K562 (cell line): ENCODE measurements at regions not wholly inside any gene's neighbourhood (a gene's known extent, or its start where the extent isn't known, plus 50 kb on each side); places are given as distances from the start of the nearest gene placed in this dataset.

Source experiments
- ATAC-seq: fragments of 200-7000 bp; cut with Tn5 transposase; 3 replicates; pipeline ENCODE4 v1.9.1; 2020; ENCODE audit warnings: moderate library complexity
- BruUV-seq: library from RNA; stranded (reverse); fragments of 400-500 nt; replicated peaks from 2 replicates; lab custom pipeline; 2021; lab: Mats Ljungman, UMichigan
- CTCF ChIA-PET: fragments of 300-600 bp; formaldehyde crosslinking; extraction: SDS; loops from one replicate; lab custom pipeline; 2021; ENCODE audit warnings: low intra/inter-chr PET ratio; lab: Yijun Ruan, JAX
- POLR2A ChIA-PET: fragments of 300-600, 350-650 bp; sonication (Branson Sonifier 250); formaldehyde crosslinking; extraction: SDS; loops from one replicate; lab custom pipeline; 2021; ENCODE audit warnings: antibody characterized with exemption, inconsistent platforms; lab: Yijun Ruan, JAX
- DNase-seq, 4 experiments: peaks; one replicate each; pipeline versions ENCODE4 v3.0.0 to v3.0.0-alpha.2; 2011 to 2018; ENCODE audit warnings: low spot score in 3 of 4, mixed read lengths in 3 of 4; ENCODE audit errors: extremely low read depth in 1 of 4
- FAIRE-seq: peaks from 2 replicates; lab custom pipeline; 2011; peaks lifted over from hg19 to GRCh38; lab: Jason Lieb, UNC
- H2AFZ ChIP-seq: 2 replicates; pipeline ENCODE4 v1.6.0; 2011; ENCODE audit warnings: low read depth, low read length, control low read depth, inconsistent platforms
- H3K27ac ChIP-seq: fragments of 200-600 bp; 3 replicates; pipeline ENCODE4 v1.8.0; 2011; ENCODE audit warnings: low read depth, mild to moderate bottlenecking, control low read depth, inconsistent platforms, low read length, moderate library complexity, mixed read lengths; ENCODE audit errors: extremely low read depth
- H3K27me3 ChIP-seq, 2 experiments: fragments of 300-600 bp in 1 of 2; 2 replicates in 1 of 2; 3 replicates in 1 of 2; pipeline versions ENCODE4 v1.6.0 to v1.8.0; 2011; ENCODE audit warnings: inconsistent platforms in 2 of 2, low read length in 2 of 2, mild to moderate bottlenecking in 1 of 2, mixed read lengths in 1 of 2, moderate library complexity in 1 of 2; ENCODE audit not compliant: control insufficient read depth in 2 of 2, insufficient read depth in 2 of 2
- H3K36me3 ChIP-seq: fragments of 300-600 bp; 3 replicates; pipeline ENCODE4 v1.8.0; 2011; ENCODE audit warnings: mild to moderate bottlenecking, low read length, inconsistent platforms; ENCODE audit not compliant: control insufficient read depth, insufficient read depth
- H3K4me1 ChIP-seq, 2 experiments: fragments of 200-600 bp in 1 of 2; replicated peaks in 1 of 2; 2 replicates in 1 of 2; 3 replicates in 1 of 2; pipeline versions ENCODE4 v1.5.1 to v1.8.0; 2011; ENCODE audit warnings: inconsistent platforms in 2 of 2, low read length in 2 of 2, mild to moderate bottlenecking in 1 of 2, mixed read lengths in 1 of 2, moderate library complexity in 1 of 2; ENCODE audit not compliant: control insufficient read depth in 2 of 2, insufficient read depth in 2 of 2
- H3K4me2 ChIP-seq: 2 replicates; pipeline ENCODE4 v1.6.1; 2011; ENCODE audit warnings: low read length, control low read depth, inconsistent platforms, mixed read lengths; ENCODE audit not compliant: insufficient read depth
- H3K4me3 ChIP-seq: fragments of 200-600 bp; sonication (generic), shearing (Covaris generic); 2 replicates; pipeline ENCODE4 v1.5.1; 2016; ENCODE audit warnings: control low read depth, inconsistent platforms
- H3K79me2 ChIP-seq: fragments of 200-600 bp; 3 replicates; pipeline ENCODE4 v1.8.0; 2011; ENCODE audit warnings: low read length, inconsistent platforms; ENCODE audit not compliant: control insufficient read depth, insufficient read depth
- H3K9ac ChIP-seq, 2 experiments: 2 replicates each; pipeline versions ENCODE4 v1.6.0 to v1.6.1; 2011; ENCODE audit warnings: low read depth in 2 of 2, low read length in 2 of 2, control low read depth in 1 of 2, inconsistent platforms in 1 of 2, mild to moderate bottlenecking in 1 of 2, mixed read lengths in 1 of 2; ENCODE audit not compliant: insufficient read depth in 1 of 2
- H3K9me1 ChIP-seq: one replicate; pipeline ENCODE4 v1.6.0; 2011; ENCODE audit warnings: inconsistent platforms, mild to moderate bottlenecking, low read length, moderate library complexity; ENCODE audit not compliant: control insufficient read depth, insufficient read depth
- H3K9me3 ChIP-seq: replicated peaks from 2 replicates; pipeline ENCODE4 v1.5.1; 2011; ENCODE audit warnings: low read depth, low read length, inconsistent platforms; ENCODE audit not compliant: control insufficient read depth, insufficient read depth
- H4K20me1 ChIP-seq: replicated peaks from 2 replicates; pipeline ENCODE4 v1.6.1; 2011; ENCODE audit warnings: low read length, inconsistent platforms, mixed read lengths; ENCODE audit not compliant: control insufficient read depth, insufficient read depth
- ATF2 ChIP-seq: sonication (generic); formaldehyde crosslinking; IDR thresholded peaks from 2 replicates; pipeline ENCODE4 v1.8.1; 2022; ENCODE audit warnings: missing genetic modification reagents
- BCL6 ChIP-seq: fragments of 250-450 bp; sonication (Bioruptor Pico); IDR thresholded peaks from 2 replicates; pipeline ENCODE4 v1.4.0; 2020
- CBX2 ChIP-seq: fragments of 200-600 bp; sonication (generic); IDR thresholded peaks from one replicate; pipeline ENCODE4 v1.6.1; 2012; ENCODE audit warnings: mild to moderate bottlenecking, low read length, inconsistent platforms; ENCODE audit not compliant: insufficient read depth, poor library complexity, severe bottlenecking
- CGGBP1 ChIP-seq: fragments of 250-450 bp; sonication (Bioruptor Pico); IDR thresholded peaks from 2 replicates; pipeline ENCODE4 v1.9.0; 2021; ENCODE audit warnings: mild to moderate bottlenecking
- ELK3 ChIP-seq: fragments of 450-650 bp; formaldehyde crosslinking; IDR thresholded peaks from 2 replicates; pipeline ENCODE4 v1.4.0; 2020; ENCODE audit warnings: mild to moderate bottlenecking
- MYC ChIP-seq, 2 experiments: fragments of 250-450 bp in 1 of 2; sonication (Bioruptor Pico) in 1 of 2; IDR thresholded peaks; 2 replicates each; pipeline versions ENCODE4 v1.5.1 to v1.6.1; 2012 to 2021; ENCODE audit warnings: low read depth in 2 of 2, borderline replicate concordance in 1 of 2, improper control_type of control experiment in 1 of 2, low read length in 1 of 2, mild to moderate bottlenecking in 1 of 2, moderate library complexity in 1 of 2
- NFRKB ChIP-seq: fragments of 450-650 bp; IDR thresholded peaks from 2 replicates; pipeline ENCODE4 v1.6.1; 2016; ENCODE audit warnings: low read depth
- PKNOX1 ChIP-seq: fragments of 450-650 bp; IDR thresholded peaks from 2 replicates; pipeline ENCODE4 v1.6.1; 2016
- SAFB2 ChIP-seq: fragments of 200-400 bp; formaldehyde crosslinking; IDR thresholded peaks from 2 replicates; pipeline ENCODE4 v1.6.1; 2018; ENCODE audit warnings: borderline replicate concordance, low read length, low read depth, moderate library complexity; ENCODE audit not compliant: severe bottlenecking
- SMARCA4 ChIP-seq: fragments of 450-650 bp; IDR thresholded peaks from 2 replicates; pipeline ENCODE4 v1.6.1; 2016
- TCF15 ChIP-seq: fragments of 250-450 bp; sonication (Bioruptor Pico); IDR thresholded peaks from 2 replicates; pipeline ENCODE4 v1.8.0; 2022; ENCODE audit warnings: moderate library complexity, mild to moderate bottlenecking, inconsistent platforms
- ZNF165 ChIP-seq: fragments of 250-450 bp; sonication (Bioruptor Pico); IDR thresholded peaks from 2 replicates; pipeline ENCODE4 v1.4.0; 2020; ENCODE audit warnings: borderline replicate concordance
- WGBS: fragments of 100-300 bp; shearing (Covaris generic); methylation state at CpG from one replicate; pipeline ENCODE4 v1.1.6; 2016; ENCODE audit warnings: low coverage, mixed read lengths; ENCODE audit not compliant: insufficient coverage; ENCODE audit errors: missing lambda C conversion rate; 5-methylcytosine and 5-hydroxymethylcytosine counted together
- in situ Hi-C: fragments of 300-500 bp; cut with MboI; formaldehyde crosslinking; loops from 4 replicates; pipeline ENCODE4 v1.15.0; 2018; ENCODE audit warnings: inconsistent platforms, mixed read lengths
- intact Hi-C: fragments of 100-400 bp; cut with micrococcal nuclease; formaldehyde crosslinking; loops from 2 replicates; pipeline ENCODE4 v1.14.2; 2022

- Histone ChIP-seq H3K27me3 (no peaks in the 10 kb centered on the region), H3K4me1 (no peaks in the 10 kb centered on the region), H3K4me3 (no peak overlapping the region), H2AFZ (no peak overlapping the region), H4K20me1 (no peaks in the 10 kb centered on the region), H3K79me2 (no peaks in the 10 kb centered on the region), H3K27ac (no peak overlapping the region), H3K9me3 (no peaks in the 10 kb centered on the region; the same call in 1 of the 2 replicates), H3K9me1 (no peaks in the 10 kb centered on the region), H3K9ac (no peak overlapping the region), H3K4me2 (no peak overlapping the region), H3K36me3 (no peaks in the 10 kb centered on the region)
- WGBS, result 0% methylated on average over 6 of the region's 6 CpGs
- intact Hi-C loops (no loop called here), in situ Hi-C loops (no loop called here)
- ChIA-PET POLR2A (no interaction called here), CTCF (no interaction called here)
- no peak for ATAC-seq
- TF ChIP-seq NFRKB (no peak), SMARCA4 (no peak), CBX2 (no peak), MYC (IDR thresholded peaks at IDR 0.05; ENCODE audit: low read depth, low read length) (no peak), MYC (CRISPR knock-in tag; IDR thresholded peaks at IDR 0.05; ENCODE audit: borderline replicate concordance, low read depth) (no peak), TCF15 (CRISPR knock-in tag) (no peak), CGGBP1 (CRISPR knock-in tag) (no peak), PKNOX1 (no peak), ATF2 (CRISPR knock-in tag) (no peak), ELK3 (CRISPR knock-in tag) (no peak), BCL6 (CRISPR knock-in tag) (no peak), ZNF165 (CRISPR knock-in tag) (no peak), SAFB2 (no peak)
- FAIRE-seq, result no peak
- no peak for DNase-seq
- BruUV-seq, result no TSS peak
Measured at GRCh38 chr3:137477614-137478013, 286.5 kb upstream of the SOX14 start.
